ENCODE measurements at regions not wholly inside any gene's neighbourhood (a gene's known extent, or its start where the extent isn't known, plus 50 kb on each side); places are given as distances from the start of the nearest gene placed in this dataset.
"Not testable (repeated sequence)": the region's sequence is repeated elsewhere in the genome, so short reads cannot be mapped to it uniquely, and the experiment has no call there.

GRCh38 chr1:60664086-60664625, 418.2 kb upstream of the NFIA start:
- DNase-seq (ENCODE audit: low spot score) = no peak

GRCh38 chr1:60662486-60663044, 419.8 kb upstream of the NFIA start:
- DNase-seq (ENCODE audit: low spot score) = no peak

GRCh38 chr1:60657926-60658325, 424.4 kb upstream of the NFIA start:
- no peak for DNase-seq (ENCODE audit: low spot score)

DNA sequence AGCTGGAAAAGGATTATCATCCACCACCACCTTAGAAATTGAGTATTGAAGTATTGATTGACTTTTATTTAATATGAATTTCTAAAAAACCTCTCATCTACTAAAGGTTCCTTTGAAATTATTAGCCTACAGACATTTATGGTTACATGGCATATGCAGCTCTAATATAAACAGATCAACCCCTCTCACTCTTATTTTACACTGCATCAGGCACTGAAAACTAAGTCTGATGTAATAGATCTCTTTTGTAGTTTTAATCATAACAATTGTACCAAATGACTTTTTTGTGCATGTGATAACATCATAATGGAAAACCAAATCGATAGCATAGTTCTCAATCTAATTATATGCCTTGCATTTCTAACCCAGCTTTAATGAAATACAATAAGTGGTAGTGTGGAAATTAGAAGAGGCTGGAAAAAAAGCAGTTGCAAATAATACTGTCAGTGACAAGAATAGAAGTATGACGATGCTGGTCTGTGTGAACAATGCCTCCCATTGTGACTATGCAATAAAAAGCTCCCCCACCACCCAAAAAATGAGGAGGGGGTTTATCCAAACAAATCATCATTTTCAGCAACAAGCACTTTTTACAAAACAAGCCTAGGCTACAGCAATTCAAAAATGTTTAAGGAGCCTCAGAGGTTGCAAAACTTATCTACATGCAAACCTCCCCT, 426.5 kb upstream of the NFIA start:
- DNase-seq (ENCODE audit: low spot score) = no peak

GRCh38 chr1:60640033-60640551, 442.3 kb upstream of the NFIA start:
- not testable (repeated sequence) for DNase-seq (ENCODE audit: low spot score)

DNA sequence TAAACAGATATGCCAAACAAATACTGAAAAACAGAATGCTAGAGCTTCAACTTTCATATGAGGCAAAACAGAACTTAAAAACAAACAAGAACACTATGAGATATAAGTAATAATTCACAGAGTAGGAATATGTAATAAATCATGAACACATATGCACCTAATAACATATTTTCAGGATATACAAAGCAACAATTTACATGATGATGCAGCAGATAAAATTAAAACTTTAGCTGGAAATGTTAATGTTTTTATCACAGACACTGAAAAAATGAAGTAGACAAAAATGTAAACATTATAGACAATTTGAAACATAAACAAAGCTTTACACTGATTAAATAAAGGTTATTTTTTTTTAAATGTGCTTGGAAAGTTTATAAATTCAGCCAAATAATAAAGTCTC, 443.1 kb upstream of the NFIA start:
- DNase-seq (ENCODE audit: low spot score) = no peak

- no peak for DNase-seq (ENCODE audit: low spot score)
Measured at GRCh38 chr1:60637651-60638050, 444.7 kb upstream of the NFIA start.

GRCh38 chr1:60636946-60637345, 445.4 kb upstream of the NFIA start:
- DNase-seq (ENCODE audit: low spot score) = no peak

DNA sequence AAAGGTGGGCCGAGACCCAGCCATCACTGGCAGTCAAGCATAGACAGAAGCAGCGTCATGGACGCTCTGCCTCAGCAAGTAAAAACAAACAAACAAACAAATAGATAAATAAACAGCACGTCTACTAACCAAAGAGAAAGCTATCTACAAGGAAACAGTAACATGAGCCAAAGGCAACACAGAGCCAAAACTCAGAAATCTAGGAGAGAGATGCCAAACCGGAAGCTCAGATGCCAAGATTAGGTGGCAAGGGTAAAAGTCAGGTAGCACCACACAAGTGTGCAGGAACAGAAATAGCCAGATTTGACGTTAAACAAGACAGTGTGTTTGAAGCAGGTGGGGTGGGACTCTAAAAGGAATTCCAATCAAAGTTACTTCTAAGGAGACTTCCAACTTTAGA, 448.3 kb upstream of the NFIA start:
- DNase-seq (ENCODE audit: low spot score) = no peak

- no peak for DNase-seq (ENCODE audit: low spot score)
Measured at GRCh38 chr1:60622486-60622885, 459.9 kb upstream of the NFIA start.

GRCh38 chr1:60621368-60621851, 461.0 kb upstream of the NFIA start:
- DNase-seq (ENCODE audit: low spot score) = no peak

- DNase-seq (ENCODE audit: low spot score) = no peak
Measured at GRCh38 chr1:60620087-60620486, 462.3 kb upstream of the NFIA start.

GRCh38 chr1:60619581-60619980, 462.8 kb upstream of the NFIA start:
- DNase-seq (ENCODE audit: low spot score) = no peak

- DNase-seq (ENCODE audit: low spot score) = no peak
Measured at GRCh38 chr1:60615666-60616065, 466.7 kb upstream of the NFIA start.

DNA sequence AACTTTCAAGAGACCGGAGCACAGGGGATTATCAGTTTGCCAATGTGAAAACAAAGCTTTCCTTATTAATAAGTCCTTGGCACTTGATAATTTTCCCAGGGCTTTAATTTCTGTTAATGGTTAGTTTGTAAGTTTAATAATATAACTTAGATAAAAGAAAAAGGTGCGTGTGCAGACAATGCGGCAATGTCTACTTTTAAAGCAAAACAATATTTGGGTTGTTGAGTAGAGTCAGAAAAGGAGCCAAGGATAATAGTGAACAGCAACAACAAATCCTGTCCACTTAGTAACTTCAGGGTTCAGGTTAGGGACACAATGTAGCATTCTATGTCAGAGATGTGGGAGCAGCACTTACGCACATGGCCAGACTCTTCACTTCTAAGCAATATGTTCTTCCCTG, 469.6 kb upstream of the NFIA start:
- no peak for DNase-seq (ENCODE audit: low spot score)

GRCh38 chr1:60606921-60607320, 475.4 kb upstream of the NFIA start:
- DNase-seq (ENCODE audit: low spot score) = not testable (repeated sequence)

DNA sequence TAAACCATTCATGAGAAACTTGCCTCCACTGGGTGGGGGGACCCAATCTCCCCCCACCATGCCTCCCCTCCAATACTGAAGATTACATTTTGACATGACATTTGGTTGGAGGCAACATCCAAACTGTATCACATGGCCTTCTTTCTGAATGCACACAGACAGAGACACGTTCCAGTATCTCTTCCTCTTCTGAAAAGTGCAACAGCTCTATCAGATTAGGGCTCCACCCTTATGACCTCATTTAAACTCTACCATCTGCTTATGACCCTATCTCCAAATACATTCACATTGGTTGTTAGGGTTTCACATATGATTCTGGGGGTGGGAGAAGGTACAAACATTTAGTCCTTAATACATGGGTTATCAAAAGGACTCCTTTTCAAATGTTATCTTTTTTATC, 481.8 kb upstream of the NFIA start:
- no peak for DNase-seq (ENCODE audit: low spot score)

GRCh38 chr1:60599574-60599973, 482.8 kb upstream of the NFIA start:
- no peak for DNase-seq (ENCODE audit: low spot score)

DNA sequence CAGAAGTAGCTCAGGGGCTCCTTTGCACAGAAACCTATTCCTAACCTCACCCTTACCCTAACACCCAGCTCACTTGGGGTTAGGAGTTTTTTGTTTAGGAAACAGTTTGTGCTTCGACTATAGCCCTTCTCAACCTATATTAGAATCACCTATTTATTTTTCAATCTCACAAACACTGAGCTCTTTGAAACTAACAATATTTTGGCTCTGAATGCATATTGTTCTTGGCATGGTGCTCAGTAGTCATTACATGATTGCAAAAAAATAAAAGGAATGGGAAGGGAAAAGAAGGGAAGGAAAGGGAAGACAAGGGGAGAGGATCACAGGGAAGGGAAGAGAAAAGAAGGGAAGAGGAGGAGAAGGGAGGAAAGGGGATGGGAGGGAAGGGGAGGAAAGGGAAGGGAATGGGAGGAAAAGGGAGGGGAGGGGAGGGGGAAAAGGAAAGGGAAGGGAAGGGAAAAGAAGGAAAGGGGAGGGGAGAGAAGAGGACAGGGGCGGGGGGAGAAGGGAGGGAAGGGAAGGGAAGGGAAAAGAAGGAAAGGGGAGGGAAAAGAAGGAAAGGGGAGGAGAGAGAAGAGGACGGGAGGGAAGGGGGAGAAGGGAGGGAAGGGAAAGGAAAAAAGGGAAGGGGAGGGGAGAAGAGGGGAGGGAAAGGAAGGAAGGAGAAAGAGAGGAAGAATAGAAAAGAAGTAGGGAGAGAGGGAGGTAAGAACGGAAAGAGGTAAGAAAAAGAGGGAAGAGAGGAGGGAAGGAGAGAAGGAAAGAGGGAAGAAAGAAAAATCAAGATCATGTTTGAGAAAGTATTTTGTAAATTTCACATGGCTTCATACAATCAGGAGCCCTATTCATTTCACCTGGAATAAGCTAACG, 484.1 kb upstream of the NFIA start:
- DNase-seq (ENCODE audit: low spot score) = no peak

DNA sequence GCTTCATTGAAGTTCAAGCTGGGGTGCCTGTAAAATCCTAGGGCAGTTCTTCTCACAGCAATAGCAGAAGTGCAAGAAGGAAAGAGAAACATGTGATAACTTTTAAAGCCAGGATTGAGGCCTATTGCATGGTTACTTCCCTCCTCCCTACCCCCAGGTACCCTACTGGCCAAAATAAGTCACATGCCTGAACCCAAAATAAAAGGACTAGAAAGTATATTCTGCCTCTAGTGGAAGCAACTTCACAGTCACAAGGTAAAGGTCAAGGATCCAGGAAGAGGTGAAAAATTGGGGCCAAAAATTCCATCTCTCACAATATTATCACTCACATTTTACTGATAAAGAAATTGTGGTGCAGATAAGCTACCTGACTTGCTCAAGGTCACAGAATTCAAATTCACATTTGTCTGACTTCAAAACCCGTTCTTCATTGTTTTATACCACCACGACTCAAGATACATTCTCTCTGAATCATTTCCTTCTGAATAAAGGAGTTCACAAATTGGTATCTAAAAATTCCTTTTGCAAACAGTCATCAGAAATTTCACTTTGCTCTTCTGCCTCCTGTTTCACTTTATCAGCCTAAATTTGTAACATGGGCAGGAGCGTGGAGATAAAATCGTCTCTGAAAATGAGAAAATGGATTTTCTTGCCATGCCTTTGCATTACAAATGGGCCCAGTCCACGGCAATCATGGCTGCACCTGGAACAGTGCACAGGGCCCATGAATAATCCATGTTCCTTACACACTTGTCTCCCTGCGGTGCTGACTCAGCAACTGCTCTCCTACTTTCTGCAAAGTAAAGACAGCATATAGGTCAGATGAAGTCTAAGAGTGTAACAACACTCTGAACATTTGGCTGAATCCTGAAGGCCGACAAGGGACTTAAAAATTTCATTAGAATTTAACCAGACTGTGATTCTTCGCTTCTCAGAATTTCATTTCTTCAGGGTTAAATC, 485.3 kb upstream of the NFIA start:
- DNase-seq (ENCODE audit: low spot score) = no peak

DNA sequence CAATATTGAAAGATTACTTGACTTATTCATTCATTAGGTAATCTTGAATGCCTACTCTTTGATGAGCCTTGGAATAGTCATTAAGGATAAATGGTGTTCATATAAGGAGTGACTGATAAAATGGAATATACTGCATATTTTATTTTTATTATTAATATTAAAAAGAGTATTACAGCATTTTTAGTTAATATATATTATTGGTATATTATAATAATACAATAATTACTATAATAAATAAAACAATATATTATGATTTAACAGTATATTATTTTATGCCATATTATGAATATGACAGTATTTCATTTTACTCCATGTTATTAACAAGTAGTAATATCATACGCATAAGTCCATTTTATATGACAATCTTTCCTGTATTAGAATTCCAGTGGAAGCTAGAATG, 490.8 kb upstream of the NFIA start:
- no peak for DNase-seq (ENCODE audit: low spot score)

Measured in HuH-7.5 (cell line).